ENCODE measurements at regions not wholly inside any gene's neighbourhood (a gene's known extent, or its start where the extent isn't known, plus 50 kb on each side); places are given as distances from the start of the nearest gene placed in this dataset.

DNA sequence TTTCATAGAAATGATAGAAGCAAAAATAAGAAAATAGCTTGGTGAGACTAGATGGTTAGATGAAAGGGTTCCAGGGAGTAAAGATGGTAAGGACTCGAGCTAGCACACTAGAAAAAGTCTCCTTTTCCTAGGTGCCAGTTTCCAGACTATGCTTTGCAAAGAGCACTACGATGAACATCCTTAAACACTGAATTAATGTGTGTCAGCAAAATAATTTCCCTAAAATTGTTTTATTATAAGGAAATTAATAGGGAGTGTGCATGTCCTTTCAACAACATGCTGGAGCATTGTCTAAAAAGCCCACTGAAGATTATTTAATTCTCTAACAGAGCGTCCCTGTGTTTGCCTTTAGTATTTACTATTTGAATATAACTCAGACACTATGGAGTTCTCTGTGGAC, 107.4 kb upstream of the NDUFV2 start:
- Mint-ChIP-seq H3K9me3 (no peaks in the 10 kb centered on the region), H3K36me3 (no peaks in the 10 kb centered on the region), H3K4me1 (ENCODE audit: unreplicated experiment) (peaks cover 23% of the 10 kb centered on the region), H3K27me3 (no peaks in the 10 kb centered on the region), H3K4me3 (no peak overlapping the region), H3K27ac (no peak overlapping the region)
- TF ChIP-seq, protein P1, sequence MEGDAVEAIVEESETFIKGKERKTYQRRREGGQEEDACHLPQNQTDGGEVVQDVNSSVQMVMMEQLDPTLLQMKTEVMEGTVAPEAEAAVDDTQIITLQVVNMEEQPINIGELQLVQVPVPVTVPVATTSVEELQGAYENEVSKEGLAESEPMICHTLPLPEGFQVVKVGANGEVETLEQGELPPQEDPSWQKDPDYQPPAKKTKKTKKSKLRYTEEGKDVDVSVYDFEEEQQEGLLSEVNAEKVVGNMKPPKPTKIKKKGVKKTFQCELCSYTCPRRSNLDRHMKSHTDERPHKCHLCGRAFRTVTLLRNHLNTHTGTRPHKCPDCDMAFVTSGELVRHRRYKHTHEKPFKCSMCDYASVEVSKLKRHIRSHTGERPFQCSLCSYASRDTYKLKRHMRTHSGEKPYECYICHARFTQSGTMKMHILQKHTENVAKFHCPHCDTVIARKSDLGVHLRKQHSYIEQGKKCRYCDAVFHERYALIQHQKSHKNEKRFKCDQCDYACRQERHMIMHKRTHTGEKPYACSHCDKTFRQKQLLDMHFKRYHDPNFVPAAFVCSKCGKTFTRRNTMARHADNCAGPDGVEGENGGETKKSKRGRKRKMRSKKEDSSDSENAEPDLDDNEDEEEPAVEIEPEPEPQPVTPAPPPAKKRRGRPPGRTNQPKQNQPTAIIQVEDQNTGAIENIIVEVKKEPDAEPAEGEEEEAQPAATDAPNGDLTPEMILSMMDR (conservative IDR thresholded peaks at IDR 0.05) = no peak
- DNase-seq (ENCODE audit: extremely low spot score, unreplicated experiment) = no peak

DNA sequence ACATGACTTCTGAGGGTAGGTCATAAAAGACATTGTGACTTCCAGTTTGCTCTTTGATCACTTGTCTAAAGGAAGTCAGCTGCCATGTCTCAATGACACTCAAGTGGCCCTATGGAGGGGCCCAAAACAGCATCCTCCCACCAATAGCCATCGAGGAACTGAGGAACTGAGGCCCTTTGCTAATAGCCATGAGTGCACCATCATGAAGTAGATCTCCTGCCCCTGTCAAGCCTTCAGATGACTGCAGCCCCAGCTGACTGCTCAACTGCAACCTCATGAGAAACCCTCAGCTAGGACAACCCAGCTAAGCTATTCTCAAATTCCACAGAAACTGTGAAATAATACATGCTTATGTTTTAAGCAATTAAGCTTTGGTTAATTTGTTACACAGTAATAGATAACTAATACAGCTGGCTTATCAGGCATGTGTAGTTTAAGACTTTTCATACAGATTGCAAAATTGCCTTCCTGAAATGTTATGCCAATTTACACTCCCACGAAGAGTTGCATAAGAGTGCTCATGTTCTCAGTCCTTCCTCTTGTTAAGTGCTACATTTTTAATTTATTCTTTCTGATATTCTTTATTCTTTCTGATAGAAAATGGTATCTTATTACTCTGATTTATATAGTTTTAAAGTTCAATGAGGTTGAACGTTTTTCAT, 105.6 kb upstream of the NDUFV2 start:
- peaks cover 20% of the 10 kb centered on the region for H3K4me1 Mint-ChIP-seq (ENCODE audit: unreplicated experiment)
- H3K27ac Mint-ChIP-seq = no peak overlapping the region
- TF ChIP-seq, protein P1 (conservative IDR thresholded peaks at IDR 0.05) = no peak
- no peaks in the 10 kb centered on the region for H3K27me3 Mint-ChIP-seq
- no peak for DNase-seq (ENCODE audit: extremely low spot score, unreplicated experiment)
- H3K4me3 Mint-ChIP-seq = no peak overlapping the region
- H3K9me3 Mint-ChIP-seq = no peaks in the 10 kb centered on the region
- no peaks in the 10 kb centered on the region for H3K36me3 Mint-ChIP-seq

DNA sequence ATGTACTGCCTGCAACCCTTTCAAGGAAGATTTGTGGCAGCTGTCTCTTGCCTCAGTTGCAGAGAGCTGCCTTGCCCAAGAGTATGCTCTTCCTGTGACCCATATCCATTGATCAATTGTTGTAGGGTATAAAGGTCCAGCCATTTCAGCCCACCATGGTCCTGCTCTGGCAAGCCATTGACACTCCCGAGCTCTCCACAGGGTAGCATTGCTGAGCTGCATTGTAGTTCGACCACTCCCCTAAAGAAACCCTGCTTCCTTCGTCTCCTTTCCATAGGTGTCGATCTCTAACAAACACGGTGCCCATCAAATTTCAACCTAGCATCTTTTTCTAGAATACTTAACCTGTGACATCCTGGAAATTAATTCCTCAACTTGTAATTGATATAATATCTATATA, 104.9 kb upstream of the NDUFV2 start:
- no peaks in the 10 kb centered on the region for H3K36me3 Mint-ChIP-seq
- H3K4me1 Mint-ChIP-seq (ENCODE audit: unreplicated experiment) = peaks cover 20% of the 10 kb centered on the region
- H3K27ac Mint-ChIP-seq = no peak overlapping the region
- DNase-seq (ENCODE audit: extremely low spot score, unreplicated experiment) = no peak
- H3K27me3 Mint-ChIP-seq = no peaks in the 10 kb centered on the region
- TF ChIP-seq, protein P1 (conservative IDR thresholded peaks at IDR 0.05) = no peak
- no peak overlapping the region for H3K4me3 Mint-ChIP-seq
- peaks cover 7% of the 10 kb centered on the region for H3K9me3 Mint-ChIP-seq

DNA sequence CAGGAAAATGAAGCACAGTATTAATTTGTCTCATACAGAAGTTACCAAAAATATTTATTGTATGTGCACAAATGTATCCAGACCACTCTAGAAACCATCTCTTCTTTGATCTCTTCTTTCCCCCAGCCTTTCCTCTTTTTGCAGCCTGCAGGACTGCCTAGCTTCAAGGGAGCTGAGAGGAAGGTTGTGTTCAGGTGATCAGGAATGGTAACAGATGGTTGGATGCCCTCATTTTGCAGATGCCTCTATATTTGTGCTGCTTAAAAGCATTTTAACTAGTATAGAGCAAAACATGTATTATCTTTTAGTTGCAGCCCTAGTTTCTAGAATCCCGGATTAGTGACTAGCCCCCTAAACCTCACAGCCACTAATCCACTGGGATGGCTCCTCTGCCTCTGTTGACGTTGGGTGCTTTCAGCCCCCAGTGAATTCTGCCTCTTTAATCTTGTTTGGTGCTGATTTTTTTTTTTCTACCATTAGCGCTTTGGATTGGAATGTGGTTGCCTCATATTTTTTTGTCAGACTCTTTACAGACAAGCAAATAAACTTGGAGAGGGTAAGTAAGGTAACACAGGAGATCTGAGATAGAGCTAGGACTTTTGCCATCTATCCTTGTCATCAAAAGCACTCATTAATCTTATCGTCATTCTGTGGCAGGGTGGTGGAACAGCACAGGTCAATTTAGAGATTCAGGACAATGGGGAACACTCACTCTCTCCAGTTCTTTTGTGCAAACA, 103.8 kb upstream of the NDUFV2 start:
- Mint-ChIP-seq H3K27ac (peak overlapping the region; percentile 75), H3K36me3 (no peaks in the 10 kb centered on the region), H3K4me1 (ENCODE audit: unreplicated experiment) (peaks cover 20% of the 10 kb centered on the region), H3K4me3 (peak overlapping the region; percentile 12), H3K27me3 (no peaks in the 10 kb centered on the region), H3K9me3 (peaks cover 7% of the 10 kb centered on the region)
- TF ChIP-seq, protein P1 (conservative IDR thresholded peaks at IDR 0.05) = no peak
- no peak for DNase-seq (ENCODE audit: extremely low spot score, unreplicated experiment)

DNA sequence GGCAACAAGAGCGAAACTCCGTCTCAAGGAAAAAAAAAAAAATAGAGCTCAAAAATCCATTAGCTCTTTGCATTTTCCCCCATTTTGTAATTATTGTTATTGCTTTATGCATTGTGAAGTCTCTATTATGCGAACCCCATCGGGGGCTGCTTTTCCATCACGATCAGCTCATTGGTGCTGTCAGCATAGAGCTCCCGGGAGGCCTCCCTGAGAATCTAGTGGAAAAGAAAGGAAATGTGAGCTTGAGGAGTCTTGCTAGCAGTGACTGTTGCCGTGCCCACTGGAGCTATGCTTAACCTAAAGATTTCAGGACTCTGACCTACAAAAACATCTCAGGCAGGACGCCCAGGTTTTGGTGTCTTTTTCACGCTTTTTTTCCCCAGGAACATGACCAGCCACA, 102.6 kb upstream of the NDUFV2 start:
- H3K27ac Mint-ChIP-seq = no peak overlapping the region
- no peaks in the 10 kb centered on the region for H3K36me3 Mint-ChIP-seq
- peaks cover 7% of the 10 kb centered on the region for H3K9me3 Mint-ChIP-seq
- H3K27me3 Mint-ChIP-seq = no peaks in the 10 kb centered on the region
- no peak for DNase-seq (ENCODE audit: extremely low spot score, unreplicated experiment)
- no peak overlapping the region for H3K4me3 Mint-ChIP-seq
- TF ChIP-seq, protein P1 (conservative IDR thresholded peaks at IDR 0.05) = no peak
- H3K4me1 Mint-ChIP-seq (ENCODE audit: unreplicated experiment) = peaks cover 20% of the 10 kb centered on the region
